GM18907 (cell line): ENCODE measurements at regions not wholly inside any gene's neighbourhood (a gene's known extent, or its start where the extent isn't known, plus 50 kb on each side); places are given as distances from the start of the nearest gene placed in this dataset.
A peak's percentile ranks its signal among the peaks of the same experiment; 100 is the strongest.

Source experiments
- ATAC-seq: cut with Tn5 transposase; IDR thresholded peaks from one replicate; pipeline ENCODE4 v1.9.1; 2021; ENCODE audit warnings: mild to moderate bottlenecking, moderate library complexity; ENCODE audit not compliant: unreplicated experiment

- no peak for ATAC-seq
These were observed 55.9 kb upstream of the SLIT3 start for GRCh38 chr5:169356811-169357210.

DNA sequence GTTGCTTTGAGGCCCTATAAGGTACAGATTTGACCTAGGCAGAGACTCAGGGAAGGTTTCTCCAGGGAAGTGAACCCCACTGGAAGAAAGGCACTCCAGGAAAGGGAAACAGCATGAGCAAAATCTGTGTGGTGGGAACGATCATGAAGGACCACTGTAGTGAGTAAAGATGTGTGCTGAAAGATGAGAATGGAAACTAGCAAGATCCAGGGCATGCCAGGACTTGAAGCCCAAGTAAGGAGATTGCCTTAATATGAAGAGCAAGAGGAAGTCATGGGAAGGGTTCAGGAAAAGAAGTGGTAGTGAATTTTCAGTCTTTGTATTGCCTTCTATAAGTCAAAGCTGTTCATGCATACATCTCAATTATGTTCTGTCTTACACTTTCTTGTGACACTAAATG, 55.2 kb upstream of the SLIT3 start:
- no peak for ATAC-seq

- ATAC-seq, result no peak
These were observed 54.0 kb upstream of the SLIT3 start for GRCh38 chr5:169354921-169355320.

DNA sequence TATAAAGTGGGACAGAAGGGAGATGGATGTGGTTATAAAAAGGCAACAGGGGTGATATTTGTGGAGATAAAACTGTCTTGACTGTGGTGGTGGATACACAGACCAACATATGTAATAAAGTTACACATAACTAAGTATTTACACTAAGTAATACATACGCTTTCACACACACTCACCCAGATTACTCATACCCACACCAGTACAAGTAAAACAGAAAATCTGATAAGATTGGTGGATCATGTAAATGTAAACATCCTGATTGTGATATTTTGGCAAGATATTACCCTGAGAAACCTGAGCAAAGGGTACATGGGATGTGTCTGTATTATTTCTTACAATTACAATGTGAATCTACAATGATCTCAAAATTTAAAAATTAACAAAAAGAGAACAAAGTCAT, 53.3 kb upstream of the SLIT3 start:
- no peak for ATAC-seq

- ATAC-seq, result no peak
These were observed 52.0 kb upstream of the SLIT3 start for GRCh38 chr5:169352901-169353300.

- no peak for ATAC-seq
These were observed 50.8 kb upstream of the SLIT3 start for GRCh38 chr5:169351721-169352120.

GRCh38 chr5:169350759-169351240, 49.9 kb upstream of the SLIT3 start:
- peak; percentile 77 for ATAC-seq
